ENCODE measurements at regions not wholly inside any gene's neighbourhood (a gene's known extent, or its start where the extent isn't known, plus 50 kb on each side); places are given as distances from the start of the nearest gene placed in this dataset.

GRCh38 chr4:167652267-167652666 is 418.0 kb upstream of the SPOCK3 start:
- H3K4me1 Mint-ChIP-seq (ENCODE audit: low read depth): no peaks in the 10 kb centered on the region
- H3K27ac Mint-ChIP-seq (ENCODE audit: unreplicated experiment): no peak overlapping the region
- DNase-seq (ENCODE audit: low spot score): peak; percentile 63
- peaks cover 10% of the 10 kb centered on the region for H3K27me3 Mint-ChIP-seq (ENCODE audit: low read depth)
- no peak for TF ChIP-seq CTCF (IDR thresholded peaks at IDR 0.05)
- H3K4me3 Mint-ChIP-seq (ENCODE audit: unreplicated experiment): no peak overlapping the region
- H3K36me3 Mint-ChIP-seq (ENCODE audit: low read depth): no peaks in the 10 kb centered on the region
- peaks cover 12% of the 10 kb centered on the region for H3K9me3 Mint-ChIP-seq (ENCODE audit: low read depth)

GRCh38 chr4:167688660-167689142 is 403.6 kb upstream of the ANXA10 start:
- TF ChIP-seq CTCF (IDR thresholded peaks at IDR 0.05): no peak
- Mint-ChIP-seq H3K9me3 (ENCODE audit: low read depth) (peaks cover 7% of the 10 kb centered on the region), H3K27me3 (ENCODE audit: low read depth) (peaks cover 4% of the 10 kb centered on the region), H3K4me3 (ENCODE audit: unreplicated experiment) (peak overlapping the region; percentile 78), H3K4me1 (ENCODE audit: low read depth) (peaks cover 6% of the 10 kb centered on the region), H3K36me3 (ENCODE audit: low read depth) (no peaks in the 10 kb centered on the region), H3K27ac (ENCODE audit: unreplicated experiment) (no peak overlapping the region)
- no peak for DNase-seq (ENCODE audit: low spot score)

- H3K4me3 Mint-ChIP-seq (ENCODE audit: unreplicated experiment): no peak overlapping the region
- H3K27me3 Mint-ChIP-seq (ENCODE audit: low read depth): peaks cover 11% of the 10 kb centered on the region
- no peaks in the 10 kb centered on the region for H3K9me3 Mint-ChIP-seq (ENCODE audit: low read depth)
- no peaks in the 10 kb centered on the region for H3K4me1 Mint-ChIP-seq (ENCODE audit: low read depth)
- DNase-seq (ENCODE audit: low spot score): no peak
- no peak overlapping the region for H3K27ac Mint-ChIP-seq (ENCODE audit: unreplicated experiment)
- TF ChIP-seq CTCF (IDR thresholded peaks at IDR 0.05): no peak
- H3K36me3 Mint-ChIP-seq (ENCODE audit: low read depth): no peaks in the 10 kb centered on the region
Measured at GRCh38 chr4:167702391-167702790, 389.9 kb upstream of the ANXA10 start.

- Mint-ChIP-seq H3K4me1 (ENCODE audit: low read depth) (no peaks in the 10 kb centered on the region), H3K27me3 (ENCODE audit: low read depth) (no peaks in the 10 kb centered on the region), H3K4me3 (ENCODE audit: unreplicated experiment) (no peak overlapping the region), H3K27ac (ENCODE audit: unreplicated experiment) (no peak overlapping the region), H3K9me3 (ENCODE audit: low read depth) (peaks cover 3% of the 10 kb centered on the region), H3K36me3 (ENCODE audit: low read depth) (no peaks in the 10 kb centered on the region)
- DNase-seq (ENCODE audit: low spot score): no peak
- no peak for TF ChIP-seq CTCF (IDR thresholded peaks at IDR 0.05)
Measured at GRCh38 chr4:167711517-167711916, 380.8 kb upstream of the ANXA10 start.

GRCh38 chr4:167713756-167714155 is 378.6 kb upstream of the ANXA10 start:
- no peak for DNase-seq (ENCODE audit: low spot score)
- no peak for TF ChIP-seq CTCF (IDR thresholded peaks at IDR 0.05)
- Mint-ChIP-seq H3K36me3 (ENCODE audit: low read depth) (no peaks in the 10 kb centered on the region), H3K4me3 (ENCODE audit: unreplicated experiment) (no peak overlapping the region), H3K27ac (ENCODE audit: unreplicated experiment) (no peak overlapping the region), H3K4me1 (ENCODE audit: low read depth) (no peaks in the 10 kb centered on the region), H3K9me3 (ENCODE audit: low read depth) (peaks cover 3% of the 10 kb centered on the region), H3K27me3 (ENCODE audit: low read depth) (no peaks in the 10 kb centered on the region)
